K562 (cell line): ENCODE measurements at regions not wholly inside any gene's neighbourhood (a gene's known extent, or its start where the extent isn't known, plus 50 kb on each side); places are given as distances from the start of the nearest gene placed in this dataset.

Experiments
- ATAC-seq: fragments of 200-7000 bp; cut with Tn5 transposase; 3 replicates; pipeline ENCODE4 v1.9.1; 2020; ENCODE audit warnings: moderate library complexity
- BruUV-seq: library from RNA; stranded (reverse); fragments of 400-500 nt; replicated peaks from 2 replicates; lab custom pipeline; 2021; lab: Mats Ljungman, UMichigan
- CTCF ChIA-PET: fragments of 300-600 bp; formaldehyde crosslinking; extraction: SDS; loops from one replicate; lab custom pipeline; 2021; ENCODE audit warnings: low intra/inter-chr PET ratio; lab: Yijun Ruan, JAX
- POLR2A ChIA-PET: fragments of 300-600, 350-650 bp; sonication (Branson Sonifier 250); formaldehyde crosslinking; extraction: SDS; loops from one replicate; lab custom pipeline; 2021; ENCODE audit warnings: antibody characterized with exemption, inconsistent platforms; lab: Yijun Ruan, JAX
- DNase-seq, 4 experiments: peaks; one replicate each; pipeline versions ENCODE4 v3.0.0 to v3.0.0-alpha.2; 2011 to 2018; ENCODE audit warnings: low spot score in 3 of 4, mixed read lengths in 3 of 4; ENCODE audit errors: extremely low read depth in 1 of 4
- FAIRE-seq: peaks from 2 replicates; lab custom pipeline; 2011; peaks lifted over from hg19 to GRCh38; lab: Jason Lieb, UNC
- H2AFZ ChIP-seq: 2 replicates; pipeline ENCODE4 v1.6.0; 2011; ENCODE audit warnings: low read depth, low read length, control low read depth, inconsistent platforms
- H3K27ac ChIP-seq: fragments of 200-600 bp; 3 replicates; pipeline ENCODE4 v1.8.0; 2011; ENCODE audit warnings: low read depth, mild to moderate bottlenecking, control low read depth, inconsistent platforms, low read length, moderate library complexity, mixed read lengths; ENCODE audit errors: extremely low read depth
- H3K27me3 ChIP-seq, 2 experiments: fragments of 300-600 bp in 1 of 2; 2 replicates in 1 of 2; 3 replicates in 1 of 2; pipeline versions ENCODE4 v1.6.0 to v1.8.0; 2011; ENCODE audit warnings: inconsistent platforms in 2 of 2, low read length in 2 of 2, mild to moderate bottlenecking in 1 of 2, mixed read lengths in 1 of 2, moderate library complexity in 1 of 2; ENCODE audit not compliant: control insufficient read depth in 2 of 2, insufficient read depth in 2 of 2
- H3K36me3 ChIP-seq: fragments of 300-600 bp; 3 replicates; pipeline ENCODE4 v1.8.0; 2011; ENCODE audit warnings: mild to moderate bottlenecking, low read length, inconsistent platforms; ENCODE audit not compliant: control insufficient read depth, insufficient read depth
- H3K4me1 ChIP-seq, 2 experiments: fragments of 200-600 bp in 1 of 2; replicated peaks in 1 of 2; 2 replicates in 1 of 2; 3 replicates in 1 of 2; pipeline versions ENCODE4 v1.5.1 to v1.8.0; 2011; ENCODE audit warnings: inconsistent platforms in 2 of 2, low read length in 2 of 2, mild to moderate bottlenecking in 1 of 2, mixed read lengths in 1 of 2, moderate library complexity in 1 of 2; ENCODE audit not compliant: control insufficient read depth in 2 of 2, insufficient read depth in 2 of 2
- H3K4me2 ChIP-seq: 2 replicates; pipeline ENCODE4 v1.6.1; 2011; ENCODE audit warnings: low read length, control low read depth, inconsistent platforms, mixed read lengths; ENCODE audit not compliant: insufficient read depth
- H3K4me3 ChIP-seq: fragments of 200-600 bp; sonication (generic), shearing (Covaris generic); 2 replicates; pipeline ENCODE4 v1.5.1; 2016; ENCODE audit warnings: control low read depth, inconsistent platforms
- H3K79me2 ChIP-seq: fragments of 200-600 bp; 3 replicates; pipeline ENCODE4 v1.8.0; 2011; ENCODE audit warnings: low read length, inconsistent platforms; ENCODE audit not compliant: control insufficient read depth, insufficient read depth
- H3K9ac ChIP-seq, 2 experiments: 2 replicates each; pipeline versions ENCODE4 v1.6.0 to v1.6.1; 2011; ENCODE audit warnings: low read depth in 2 of 2, low read length in 2 of 2, control low read depth in 1 of 2, inconsistent platforms in 1 of 2, mild to moderate bottlenecking in 1 of 2, mixed read lengths in 1 of 2; ENCODE audit not compliant: insufficient read depth in 1 of 2
- H3K9me1 ChIP-seq: one replicate; pipeline ENCODE4 v1.6.0; 2011; ENCODE audit warnings: inconsistent platforms, mild to moderate bottlenecking, low read length, moderate library complexity; ENCODE audit not compliant: control insufficient read depth, insufficient read depth
- H3K9me3 ChIP-seq: replicated peaks from 2 replicates; pipeline ENCODE4 v1.5.1; 2011; ENCODE audit warnings: low read depth, low read length, inconsistent platforms; ENCODE audit not compliant: control insufficient read depth, insufficient read depth
- H4K20me1 ChIP-seq: replicated peaks from 2 replicates; pipeline ENCODE4 v1.6.1; 2011; ENCODE audit warnings: low read length, inconsistent platforms, mixed read lengths; ENCODE audit not compliant: control insufficient read depth, insufficient read depth
- CBX8 ChIP-seq: fragments of 200-600 bp; sonication (generic); IDR thresholded peaks from 2 replicates; pipeline ENCODE4 v1.6.1; 2012; ENCODE audit warnings: borderline replicate concordance, mixed run types, low read depth, mild to moderate bottlenecking, moderate library complexity, mixed read lengths, low read length, control low read depth, inconsistent platforms; ENCODE audit not compliant: poor library complexity, severe bottlenecking; ENCODE audit errors: extremely low read depth
- FOXO4 ChIP-seq: fragments of 450-650 bp; formaldehyde crosslinking; IDR thresholded peaks from 2 replicates; pipeline ENCODE4 v1.4.0; 2020; ENCODE audit warnings: mild to moderate bottlenecking, moderate library complexity
- GATAD2B ChIP-seq: fragments of 450-650 bp; IDR thresholded peaks from 2 replicates; pipeline ENCODE4 v1.6.1; 2017; ENCODE audit warnings: mild to moderate bottlenecking, borderline replicate concordance
- NR2C1 ChIP-seq, 2 experiments: fragments of 450-650 bp; IDR thresholded peaks; 2 replicates each; pipeline ENCODE4 v1.6.1; 2017; ENCODE audit warnings: mild to moderate bottlenecking in 2 of 2, antibody characterized with exemption in 1 of 2, inconsistent platforms in 1 of 2, missing compliant biosample characterization in 1 of 2, missing genetic modification characterization in 1 of 2
- NR2F6 ChIP-seq: fragments of 450-650 bp; formaldehyde crosslinking; IDR thresholded peaks from 2 replicates; pipeline ENCODE4 v1.4.0; 2020; ENCODE audit warnings: mild to moderate bottlenecking
- POLR2AphosphoS2 ChIP-seq: IDR thresholded peaks from 2 replicates; pipeline ENCODE4 v1.6.1; 2012; ENCODE audit warnings: low read length, improper control_type of control experiment
- TFE3 ChIP-seq: fragments of 450-650 bp; formaldehyde crosslinking; IDR thresholded peaks from 2 replicates; pipeline ENCODE4 v1.4.0; 2020; ENCODE audit warnings: mild to moderate bottlenecking, mixed read lengths
- TRIM28 ChIP-seq: fragments of 450-650 bp; IDR thresholded peaks from 2 replicates; pipeline ENCODE4 v1.6.1; 2017
- ZNF518B ChIP-seq: fragments of 250-450 bp; sonication (Bioruptor Pico); IDR thresholded peaks from 2 replicates; pipeline ENCODE4 v1.5.0; 2021; ENCODE audit warnings: mild to moderate bottlenecking, moderate library complexity
- ZNF609 ChIP-seq: sonication (generic); formaldehyde crosslinking; IDR thresholded peaks from 2 replicates; pipeline ENCODE4 v1.8.1; 2023; ENCODE audit warnings: missing genetic modification reagents, mild to moderate bottlenecking, borderline replicate concordance
- in situ Hi-C: fragments of 300-500 bp; cut with MboI; formaldehyde crosslinking; loops from 4 replicates; pipeline ENCODE4 v1.15.0; 2018; ENCODE audit warnings: inconsistent platforms, mixed read lengths
- intact Hi-C: fragments of 100-400 bp; cut with micrococcal nuclease; formaldehyde crosslinking; loops from 2 replicates; pipeline ENCODE4 v1.14.2; 2022

- Histone ChIP-seq H3K27ac (no peak overlapping the region), H4K20me1 (no peaks in the 10 kb centered on the region), H3K9me1 (no peaks in the 10 kb centered on the region), H3K4me3 (no peak overlapping the region), H3K4me2 (no peak overlapping the region), H3K36me3 (no peaks in the 10 kb centered on the region), H3K9me3 (no peaks in the 10 kb centered on the region), H3K79me2 (no peaks in the 10 kb centered on the region), H3K9ac (no peak overlapping the region), H3K4me1 (no peaks in the 10 kb centered on the region), H3K27me3 (no peaks in the 10 kb centered on the region), H2AFZ (no peak overlapping the region)
- ChIA-PET CTCF (no interaction called here), POLR2A (no interaction called here)
- ATAC-seq (no peak), FAIRE-seq (no peak), DNase-seq (no peak)
- in situ Hi-C loops (no loop called here), intact Hi-C loops (no loop called here)
- BruUV-seq = no TSS peak
- TF ChIP-seq POLR2AphosphoS2 (no peak), GATAD2B (no peak), CBX8 (no peak), ZNF518B (no peak), ZNF609 (CRISPR knock-in tag) (no peak), TRIM28 (no peak), FOXO4 (CRISPR knock-in tag) (no peak), NR2F6 (CRISPR knock-in tag) (no peak), NR2C1 (IDR thresholded peaks at IDR 0.05) (no peak), NR2C1 (tag; IDR thresholded peaks at IDR 0.05) (no peak), TFE3 (CRISPR knock-in tag) (no peak)
Measured at GRCh38 chr14:28116716-28117115, 649.9 kb upstream of the FOXG1 start.
